Mesothelial cell of epicardium (in vitro differentiated cells): ENCODE measurements at regions not wholly inside any gene's neighbourhood (a gene's known extent, or its start where the extent isn't known, plus 50 kb on each side); places are given as distances from the start of the nearest gene placed in this dataset.
"Not testable (repeated sequence)": the region's sequence is repeated elsewhere in the genome, so short reads cannot be mapped to it uniquely, and the experiment has no call there.

Experiments
- DNase-seq, 2 experiments: peaks; one replicate each; pipeline ENCODE4 v3.0.0; 2021; ENCODE audit warnings: low spot score in 2 of 2; ENCODE audit not compliant: unreplicated experiment in 2 of 2
- H3K27ac Mint-ChIP-seq: 2 replicates; pipeline ENCODE4 v1.8.0; 2021; ENCODE audit warnings: mixed read lengths
- H3K27me3 Mint-ChIP-seq: 2 replicates; pipeline ENCODE4 v1.8.0; 2021; ENCODE audit warnings: low read depth, mixed read lengths
- H3K36me3 Mint-ChIP-seq: 2 replicates; pipeline ENCODE4 v1.8.0; 2021; ENCODE audit warnings: mixed read lengths
- H3K4me1 Mint-ChIP-seq: 2 replicates; pipeline ENCODE4 v1.8.0; 2021; ENCODE audit warnings: mixed read lengths
- H3K4me3 Mint-ChIP-seq: 2 replicates; pipeline ENCODE4 v1.8.0; 2021; ENCODE audit warnings: mild to moderate bottlenecking, moderate library complexity, mixed read lengths
- H3K9me3 Mint-ChIP-seq: 2 replicates; pipeline ENCODE4 v1.8.0; 2021; ENCODE audit warnings: mixed read lengths
- TF ChIP-seq, protein P1 (sequence below): fragments of 200-600 bp; sonication (generic); IDR thresholded peaks from one replicate; pipeline ENCODE4 v1.5.0; 2021; ENCODE audit warnings: antibody characterized with exemption; ENCODE audit not compliant: unreplicated experiment

DNA sequence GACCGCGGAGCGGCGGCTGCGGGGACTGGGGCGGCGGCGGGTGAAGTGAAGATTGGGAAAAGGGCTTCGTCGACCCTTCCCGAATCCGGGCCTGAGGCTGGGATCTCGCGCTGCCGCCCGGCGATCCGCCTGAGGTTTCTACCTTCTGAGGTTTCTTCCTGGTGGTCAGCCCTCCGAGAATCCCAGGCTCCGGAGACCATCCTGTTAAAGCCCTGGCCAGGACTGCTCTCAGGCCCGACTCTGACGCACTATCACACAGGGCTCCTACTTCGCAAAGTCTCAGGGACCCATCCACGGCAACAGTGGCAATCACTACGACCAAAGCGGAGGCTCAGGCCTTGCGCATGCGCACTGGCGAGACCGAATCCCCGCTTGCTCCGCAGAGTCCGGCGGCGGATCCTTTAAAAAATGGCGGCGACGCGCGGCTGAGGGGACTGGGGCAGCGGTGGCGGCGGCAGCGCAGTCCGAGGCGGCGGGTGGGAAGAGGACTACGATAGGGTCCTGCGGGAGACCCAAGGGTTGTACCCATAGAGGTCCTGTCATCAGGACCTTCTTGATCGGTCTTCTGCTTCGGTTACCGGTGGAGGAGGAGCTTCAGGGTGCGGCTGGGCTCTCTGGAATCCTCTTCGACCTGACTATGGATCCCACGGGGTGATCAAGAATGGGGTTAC lies 157.2 kb upstream of the ZNF337 start:
- H3K36me3 Mint-ChIP-seq, H3K9me3 Mint-ChIP-seq, H3K27ac Mint-ChIP-seq, DNase-seq, H3K4me3 Mint-ChIP-seq, H3K4me1 Mint-ChIP-seq: not testable (repeated sequence)
- H3K27me3 Mint-ChIP-seq = peaks cover 25% of the 10 kb centered on the region

DNA sequence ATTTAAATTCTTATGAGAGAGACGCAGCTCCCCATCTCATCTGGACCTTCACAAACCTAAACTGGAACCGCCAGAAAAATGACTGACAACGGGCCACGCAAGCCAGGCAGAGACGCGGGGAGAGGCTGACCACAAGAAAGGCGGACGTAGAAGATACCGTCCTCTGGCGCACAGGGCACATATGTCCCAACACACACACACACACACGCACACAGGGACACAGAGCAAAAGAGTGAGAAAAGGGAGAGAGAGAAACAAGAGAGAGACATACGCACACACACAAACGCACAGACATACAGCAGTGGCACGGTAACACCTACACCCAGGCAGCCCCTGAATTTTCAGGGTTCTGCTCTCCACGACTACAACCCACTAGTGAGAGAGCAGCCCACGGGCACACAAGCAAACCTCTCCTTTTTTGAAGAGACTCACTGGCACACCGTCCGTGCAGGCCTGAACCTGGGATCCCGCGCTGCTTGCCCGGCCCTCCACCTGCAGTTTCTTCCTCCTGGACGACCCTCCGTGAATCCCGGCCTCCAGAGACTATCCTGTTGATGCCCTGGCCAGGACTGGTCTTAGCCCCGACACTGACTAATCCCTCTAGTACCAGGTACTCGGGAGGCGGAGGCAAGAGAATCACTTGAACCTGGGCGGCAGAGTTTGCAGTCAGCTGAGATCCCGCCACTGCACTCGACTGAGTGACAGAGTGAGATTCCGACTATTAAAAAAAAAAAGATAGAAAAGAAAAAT lies 156.5 kb upstream of the ZNF337 start:
- H3K9me3 Mint-ChIP-seq, H3K27ac Mint-ChIP-seq, DNase-seq, H3K36me3 Mint-ChIP-seq, H3K4me3 Mint-ChIP-seq, H3K4me1 Mint-ChIP-seq: not testable (repeated sequence)
- H3K27me3 Mint-ChIP-seq = peaks cover 21% of the 10 kb centered on the region

GRCh38 chr20:25850133-25850532 lies 153.5 kb upstream of the ZNF337 start:
- not testable (repeated sequence) for H3K4me1 Mint-ChIP-seq, H3K36me3 Mint-ChIP-seq, DNase-seq, H3K27ac Mint-ChIP-seq, H3K9me3 Mint-ChIP-seq, H3K27me3 Mint-ChIP-seq, H3K4me3 Mint-ChIP-seq

DNA sequence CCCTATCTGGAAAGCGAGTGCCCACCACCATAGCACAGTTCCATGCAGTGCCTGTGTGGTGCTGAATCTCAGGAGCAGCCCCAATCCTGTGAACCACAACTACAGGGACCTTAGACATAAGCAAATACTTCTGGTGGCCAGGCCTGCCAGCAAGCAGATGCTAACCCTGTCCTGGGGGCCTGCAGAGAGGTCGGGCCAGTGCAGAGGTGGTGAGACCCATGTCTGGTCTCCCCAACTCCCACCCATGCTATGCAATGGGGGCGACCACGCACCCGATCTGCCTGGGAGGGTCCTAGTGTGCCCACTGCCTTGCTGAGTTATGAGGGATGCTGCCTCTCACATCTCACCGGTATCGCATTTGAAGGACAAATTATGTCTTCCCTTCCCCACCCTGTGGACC lies 151.6 kb upstream of the ZNF337 start:
- no peaks in the 10 kb centered on the region for H3K9me3 Mint-ChIP-seq
- no peaks in the 10 kb centered on the region for H3K36me3 Mint-ChIP-seq
- H3K4me3 Mint-ChIP-seq = no peak overlapping the region
- TF ChIP-seq, protein P1, sequence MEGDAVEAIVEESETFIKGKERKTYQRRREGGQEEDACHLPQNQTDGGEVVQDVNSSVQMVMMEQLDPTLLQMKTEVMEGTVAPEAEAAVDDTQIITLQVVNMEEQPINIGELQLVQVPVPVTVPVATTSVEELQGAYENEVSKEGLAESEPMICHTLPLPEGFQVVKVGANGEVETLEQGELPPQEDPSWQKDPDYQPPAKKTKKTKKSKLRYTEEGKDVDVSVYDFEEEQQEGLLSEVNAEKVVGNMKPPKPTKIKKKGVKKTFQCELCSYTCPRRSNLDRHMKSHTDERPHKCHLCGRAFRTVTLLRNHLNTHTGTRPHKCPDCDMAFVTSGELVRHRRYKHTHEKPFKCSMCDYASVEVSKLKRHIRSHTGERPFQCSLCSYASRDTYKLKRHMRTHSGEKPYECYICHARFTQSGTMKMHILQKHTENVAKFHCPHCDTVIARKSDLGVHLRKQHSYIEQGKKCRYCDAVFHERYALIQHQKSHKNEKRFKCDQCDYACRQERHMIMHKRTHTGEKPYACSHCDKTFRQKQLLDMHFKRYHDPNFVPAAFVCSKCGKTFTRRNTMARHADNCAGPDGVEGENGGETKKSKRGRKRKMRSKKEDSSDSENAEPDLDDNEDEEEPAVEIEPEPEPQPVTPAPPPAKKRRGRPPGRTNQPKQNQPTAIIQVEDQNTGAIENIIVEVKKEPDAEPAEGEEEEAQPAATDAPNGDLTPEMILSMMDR = no peak
- H3K27ac Mint-ChIP-seq = no peak overlapping the region
- no peaks in the 10 kb centered on the region for H3K27me3 Mint-ChIP-seq
- no peaks in the 10 kb centered on the region for H3K4me1 Mint-ChIP-seq
- DNase-seq = no peak

DNA sequence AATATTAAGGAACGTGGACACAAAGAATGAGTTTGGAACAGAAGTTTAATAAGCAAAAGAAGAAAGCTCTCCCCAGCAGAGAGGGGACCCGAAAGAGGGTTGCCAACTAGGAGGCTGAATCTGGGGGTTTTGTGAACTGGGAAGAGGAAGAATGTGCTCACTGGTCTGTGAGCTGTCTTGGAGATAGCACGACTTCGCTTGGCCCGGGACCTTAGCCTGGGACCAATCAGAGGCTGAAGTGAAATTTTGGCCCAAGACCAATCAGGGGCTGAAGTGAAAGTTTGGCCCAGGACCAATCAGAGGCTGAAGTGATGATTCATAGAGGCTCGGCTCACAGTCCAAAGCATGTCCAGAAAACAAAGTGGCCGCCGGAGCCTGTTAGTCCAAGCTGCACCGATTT lies 148.0 kb upstream of the ZNF337 start:
- H3K27me3 Mint-ChIP-seq, H3K27ac Mint-ChIP-seq: not testable (repeated sequence)

GRCh38 chr20:25813511-25813910 lies 116.9 kb upstream of the ZNF337 start:
- not testable (repeated sequence) for H3K36me3 Mint-ChIP-seq, H3K4me3 Mint-ChIP-seq, H3K27me3 Mint-ChIP-seq, H3K27ac Mint-ChIP-seq, DNase-seq, H3K9me3 Mint-ChIP-seq, H3K4me1 Mint-ChIP-seq

More for the DNA sequence above, 148.0 kb upstream of the ZNF337 start:
- H3K36me3 Mint-ChIP-seq, H3K4me1 Mint-ChIP-seq, DNase-seq, H3K4me3 Mint-ChIP-seq, H3K9me3 Mint-ChIP-seq: not testable (repeated sequence)

DNA sequence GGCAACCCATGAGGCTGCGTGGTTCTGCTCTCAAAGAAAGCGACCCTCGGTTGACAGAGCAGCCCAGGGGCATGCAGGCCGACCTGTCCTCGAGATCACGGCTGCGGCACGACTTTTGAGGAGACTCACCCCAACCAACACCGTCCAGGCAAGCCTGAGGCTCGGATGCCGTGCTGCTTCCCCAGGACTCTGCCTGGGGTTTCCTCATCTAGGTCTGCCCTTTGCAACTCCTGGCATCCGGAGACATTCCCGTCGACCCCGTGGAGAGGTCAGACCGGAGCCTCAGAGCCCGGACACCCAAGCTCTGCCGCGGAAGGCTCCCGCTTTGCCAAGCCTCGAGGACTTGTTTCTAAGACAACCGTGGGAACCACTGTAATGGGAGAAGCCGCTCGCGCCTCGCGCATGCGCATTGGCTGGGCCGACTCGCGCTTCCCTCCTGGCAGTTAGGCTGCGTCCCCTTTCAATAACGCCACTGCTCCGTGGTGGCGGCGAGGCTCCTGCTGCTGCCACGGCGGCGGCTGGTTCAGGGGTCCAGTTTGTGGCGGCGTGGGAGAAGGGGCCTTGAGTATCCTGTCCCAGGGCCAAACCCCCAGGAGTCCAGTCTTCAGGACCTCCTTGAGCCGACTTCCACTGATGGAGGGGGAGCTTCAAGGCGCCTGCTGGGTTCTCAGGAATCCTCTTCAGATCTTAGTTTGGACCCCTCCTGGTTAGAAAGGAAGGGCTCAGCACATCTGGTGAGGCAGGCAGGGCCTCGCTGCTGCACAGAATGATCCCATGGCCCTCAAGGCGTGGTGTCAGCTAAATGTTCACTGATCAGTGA lies 101.7 kb upstream of the ZNF337 start:
- H3K27ac Mint-ChIP-seq, H3K4me3 Mint-ChIP-seq, H3K9me3 Mint-ChIP-seq, H3K27me3 Mint-ChIP-seq, DNase-seq, H3K36me3 Mint-ChIP-seq, H3K4me1 Mint-ChIP-seq: not testable (repeated sequence)

GRCh38 chr20:25797062-25797461 lies 100.4 kb upstream of the ZNF337 start:
- not testable (repeated sequence) for H3K36me3 Mint-ChIP-seq, H3K27me3 Mint-ChIP-seq, DNase-seq, H3K9me3 Mint-ChIP-seq, H3K4me3 Mint-ChIP-seq, H3K27ac Mint-ChIP-seq, H3K4me1 Mint-ChIP-seq

DNA sequence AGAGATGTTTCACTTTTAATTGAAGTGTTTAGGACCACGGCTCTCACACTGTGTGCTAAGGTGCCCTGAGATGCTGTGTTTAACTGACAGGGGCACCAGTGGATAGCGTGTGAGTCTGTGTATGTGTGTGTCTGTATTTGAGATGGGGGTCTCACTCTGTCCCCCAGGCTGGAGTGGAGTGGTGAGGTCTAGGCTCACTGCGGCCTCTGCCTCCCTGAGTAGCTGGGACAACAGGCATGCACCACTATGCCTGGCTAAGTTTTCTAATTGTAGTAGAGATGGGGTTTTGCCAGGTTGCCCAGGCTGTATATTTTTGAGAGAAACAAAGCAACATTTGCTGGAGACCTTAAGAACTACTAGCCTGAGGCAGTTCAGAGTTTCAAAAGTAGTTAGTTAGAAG lies 80.6 kb upstream of the ZNF337 start:
- not testable (repeated sequence) for DNase-seq, H3K27me3 Mint-ChIP-seq, H3K4me1 Mint-ChIP-seq, H3K27ac Mint-ChIP-seq, H3K9me3 Mint-ChIP-seq, H3K36me3 Mint-ChIP-seq, H3K4me3 Mint-ChIP-seq

DNA sequence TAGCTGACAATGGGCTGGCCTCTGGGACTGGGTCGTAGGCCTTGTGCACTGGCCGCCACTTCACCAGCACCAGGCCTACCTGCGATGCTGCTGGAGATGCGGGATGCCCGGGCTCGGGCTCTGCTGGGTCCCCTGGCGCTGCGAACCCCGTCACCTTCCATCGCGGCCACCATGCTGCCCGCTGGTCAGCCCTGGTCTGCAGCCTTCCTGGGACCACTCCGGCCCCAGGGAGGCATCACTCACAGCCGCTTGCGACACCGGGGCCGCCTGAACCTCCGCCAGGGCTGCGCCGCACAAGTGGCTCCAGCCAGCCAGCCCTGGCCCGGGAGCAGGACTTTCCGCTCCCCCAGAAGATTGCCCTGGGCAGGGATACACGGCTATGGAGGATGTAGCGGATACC lies 78.1 kb upstream of the ZNF337 start:
- not testable (repeated sequence) for H3K9me3 Mint-ChIP-seq, H3K27ac Mint-ChIP-seq, H3K4me3 Mint-ChIP-seq, H3K36me3 Mint-ChIP-seq, H3K27me3 Mint-ChIP-seq, DNase-seq, H3K4me1 Mint-ChIP-seq

DNA sequence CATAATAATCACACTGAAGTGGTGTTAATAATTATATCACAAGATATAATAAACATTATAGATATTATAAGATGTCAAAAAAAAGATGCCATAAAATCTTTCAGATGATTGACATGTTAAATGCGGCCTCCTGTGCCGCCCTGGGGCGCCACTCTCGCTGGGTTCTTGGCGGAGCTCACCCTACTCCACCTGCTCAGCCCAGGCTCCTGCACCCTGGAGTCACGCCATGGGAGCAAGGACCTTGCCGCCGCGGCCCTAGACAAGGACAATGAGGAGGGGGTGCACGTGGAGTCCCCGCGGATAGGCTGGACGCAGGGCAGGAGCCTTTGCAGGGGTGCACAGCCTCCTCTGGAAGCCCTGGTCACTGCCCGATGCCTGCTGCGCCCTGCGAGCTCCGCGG lies 77.5 kb upstream of the ZNF337 start:
- not testable (repeated sequence) for H3K4me3 Mint-ChIP-seq, DNase-seq, H3K27me3 Mint-ChIP-seq, H3K36me3 Mint-ChIP-seq, H3K4me1 Mint-ChIP-seq, H3K9me3 Mint-ChIP-seq, H3K27ac Mint-ChIP-seq

GRCh38 chr20:25772437-25772836 lies 75.8 kb upstream of the ZNF337 start:
- not testable (repeated sequence) for DNase-seq

DNA sequence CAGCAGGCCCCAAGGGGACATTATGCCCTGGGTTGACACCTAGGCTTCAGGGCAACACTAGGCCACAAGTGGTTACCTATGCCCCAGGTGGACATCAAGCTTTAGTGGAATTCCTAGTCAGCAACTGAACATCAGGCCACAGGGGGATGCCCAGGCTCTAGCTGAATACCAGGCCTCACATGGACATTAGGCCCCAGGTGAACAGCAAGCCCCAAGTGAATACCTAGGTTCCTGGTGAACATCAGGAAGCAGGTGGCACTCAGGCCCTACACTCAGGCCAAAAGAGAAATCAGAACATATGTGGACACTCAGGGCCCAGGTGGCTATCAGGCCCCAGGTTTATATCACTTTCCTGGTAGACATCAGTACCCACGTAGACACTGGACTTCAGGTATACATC lies 75.2 kb upstream of the ZNF337 start:
- not testable (repeated sequence) for DNase-seq, H3K36me3 Mint-ChIP-seq, H3K27ac Mint-ChIP-seq, H3K4me1 Mint-ChIP-seq, H3K4me3 Mint-ChIP-seq, H3K27me3 Mint-ChIP-seq, H3K9me3 Mint-ChIP-seq

More at GRCh38 chr20:25772437-25772836, 75.8 kb upstream of the ZNF337 start:
- H3K27me3 Mint-ChIP-seq, H3K9me3 Mint-ChIP-seq, H3K36me3 Mint-ChIP-seq, H3K4me3 Mint-ChIP-seq, H3K4me1 Mint-ChIP-seq, H3K27ac Mint-ChIP-seq: not testable (repeated sequence)
